K562 (cell line): ENCODE measurements at regions not wholly inside any gene's neighbourhood (a gene's known extent, or its start where the extent isn't known, plus 50 kb on each side); places are given as distances from the start of the nearest gene placed in this dataset.

ENCODE experiments used
- ADNP ChIP-seq: fragments of 200-800 bp; sonication (Bioruptor generic); IDR thresholded peaks from 2 replicates; pipeline ENCODE4 v1.6.1; 2016; ENCODE audit warnings: missing genetic modification characterization, missing compliant biosample characterization
- FUS ChIP-seq: fragments of 200-400 bp; formaldehyde crosslinking; optimal IDR thresholded peaks from 2 replicates; pipeline ENCODE3; 2017; ENCODE audit warnings: low read depth, low read length
- HNRNPLL ChIP-seq: fragments of 200-400 bp; formaldehyde crosslinking; IDR thresholded peaks from 2 replicates; pipeline ENCODE4 v1.6.1; 2017; ENCODE audit warnings: low read length, low read depth, mild to moderate bottlenecking; ENCODE audit not compliant: poor library complexity, severe bottlenecking
- HSF4 ChIP-seq: fragments of 250-450 bp; sonication (Bioruptor Pico); IDR thresholded peaks from 2 replicates; pipeline ENCODE4 v2.1.2; 2022; ENCODE audit warnings: mild to moderate bottlenecking, moderate library complexity, borderline replicate concordance
- KLF13 ChIP-seq: fragments of 450-650 bp; IDR thresholded peaks from 2 replicates; pipeline ENCODE4 v1.6.1; 2016; ENCODE audit warnings: missing genetic modification characterization, low read depth, mild to moderate bottlenecking, missing compliant biosample characterization, moderate library complexity, borderline replicate concordance
- MEF2A ChIP-seq: IDR thresholded peaks from 2 replicates; pipeline ENCODE4 v1.6.1; 2011; ENCODE audit warnings: low read depth, mild to moderate bottlenecking, low read length, moderate library complexity; ENCODE audit not compliant: control insufficient read depth
- MTA1 ChIP-seq: fragments of 450-650 bp; IDR thresholded peaks from 2 replicates; pipeline ENCODE4 v1.6.1; 2017; ENCODE audit warnings: borderline replicate concordance
- NCOR1 ChIP-seq: fragments of 450-650 bp; IDR thresholded peaks from 2 replicates; pipeline ENCODE4 v1.6.1; 2016; ENCODE audit warnings: mild to moderate bottlenecking, moderate library complexity
- PTTG1 ChIP-seq: fragments of 450-650 bp; IDR thresholded peaks from 2 replicates; pipeline ENCODE4 v1.6.1; 2016; ENCODE audit warnings: low read depth, mild to moderate bottlenecking, missing genetic modification characterization, missing compliant biosample characterization
- RREB1 ChIP-seq: fragments of 250-450 bp; sonication (Bioruptor Pico); IDR thresholded peaks from 2 replicates; pipeline ENCODE4 v1.4.0; 2020
- TAF15 ChIP-seq: fragments of 200-400 bp; formaldehyde crosslinking; IDR thresholded peaks from 2 replicates; pipeline ENCODE4 v1.6.1; 2017; ENCODE audit warnings: mild to moderate bottlenecking, low read depth, low read length, moderate library complexity
- WHSC1 ChIP-seq: IDR thresholded peaks from one replicate; pipeline ENCODE4 v1.6.1; 2012; ENCODE audit warnings: low read length, control low read depth, inconsistent platforms
- ZNF133 ChIP-seq: fragments of 250-450 bp; sonication (Bioruptor Pico); IDR thresholded peaks from 2 replicates; pipeline ENCODE4 v1.4.0; 2020; ENCODE audit warnings: mild to moderate bottlenecking
- ZNF140 ChIP-seq: fragments of 250-450 bp; sonication (Bioruptor Pico); IDR thresholded peaks from 2 replicates; pipeline ENCODE4 v1.8.0; 2021; ENCODE audit warnings: moderate library complexity, mild to moderate bottlenecking, inconsistent platforms
- ZNF318 ChIP-seq, 2 experiments: fragments of 450-650 bp; IDR thresholded peaks; 2 replicates each; pipeline ENCODE4 v1.6.1; 2016; ENCODE audit warnings: mild to moderate bottlenecking in 2 of 2, borderline replicate concordance in 1 of 2, low read depth in 1 of 2, moderate library complexity in 1 of 2
- ZNF668 ChIP-seq: fragments of 250-450 bp; sonication (Bioruptor Pico); IDR thresholded peaks from 2 replicates; pipeline ENCODE4 v1.8.0; 2022; ENCODE audit warnings: mild to moderate bottlenecking, inconsistent platforms

GRCh38 chr3:115239717-115240116, 92.6 kb upstream of the ZBTB20 start (continued):
- TF ChIP-seq HNRNPLL (peak; percentile 60), MTA1 (no peak), ZNF318 (IDR thresholded peaks at IDR 0.05; ENCODE audit: borderline replicate concordance in 1 of 2, low read depth in 1 of 2) (peak in 1 of 2 experiments; percentile 21; a peak in 1 of 4 replicates), NCOR1 (0 out of 2 replicates have a peak, but pooled peaks have one; percentile 9), PTTG1 (no peak), RREB1 (CRISPR knock-in tag) (no peak), TAF15 (no peak), FUS (no peak), MEF2A (no peak), HSF4 (no peak), WHSC1 (no peak), ZNF668 (CRISPR knock-in tag) (no peak), ADNP (tag) (no peak), ZNF140 (no peak), ZNF133 (CRISPR knock-in tag) (no peak), KLF13 (tag) (no peak)
